ENCODE measurements at regions not wholly inside any gene's neighbourhood (a gene's known extent, or its start where the extent isn't known, plus 50 kb on each side); places are given as distances from the start of the nearest gene placed in this dataset.

- no peaks in the 10 kb centered on the region for H3K4me1 ChIP-seq (ENCODE audit: control insufficient read depth, insufficient read depth, low read length)
- WGBS, 2 experiments (ENCODE audit: insufficient coverage in 1 of 2, insufficient read length in 1 of 2), result no CpG with 5 or more reads among the region's 1 CpG
- H3K36me3 ChIP-seq (ENCODE audit: control insufficient read depth, insufficient read depth, low read length), result no peaks in the 10 kb centered on the region
- no peak overlapping the region for H3K4me3 Mint-ChIP-seq
- DNase-seq, result no peak
- peaks cover 6% of the 10 kb centered on the region for H3K9me3 ChIP-seq (ENCODE audit: control insufficient read depth, low read length)
- no peak for TF ChIP-seq CTCF (conservative IDR thresholded peaks at IDR 0.05)
- H3K9me3 Mint-ChIP-seq, result peaks cover 5% of the 10 kb centered on the region
- H3K27ac ChIP-seq (ENCODE audit: low read depth, low read length), result no peak overlapping the region
- H3K4me3 ChIP-seq (ENCODE audit: low read length), result no peak overlapping the region
- H3K9ac ChIP-seq (ENCODE audit: extremely low read depth, low read length, poor library complexity, severe bottlenecking), result no peak overlapping the region
- H3K27me3 Mint-ChIP-seq (ENCODE audit: insufficient read depth), result no peaks in the 10 kb centered on the region
- H3K27ac Mint-ChIP-seq, result no peak overlapping the region
- H3K36me3 Mint-ChIP-seq (ENCODE audit: low read depth), result no peaks in the 10 kb centered on the region
- H3K27me3 ChIP-seq (ENCODE audit: control insufficient read depth, insufficient read depth, low read length, poor library complexity, severe bottlenecking), result no peaks in the 10 kb centered on the region
- no peaks in the 10 kb centered on the region for H3K4me1 Mint-ChIP-seq
Observed at GRCh38 chr6:25150031-25150430, 129.1 kb upstream of the CARMIL1 start.

- Mint-ChIP-seq H3K9me3 (peaks cover 10% of the 10 kb centered on the region), H3K36me3 (ENCODE audit: low read depth) (no peaks in the 10 kb centered on the region), H3K27me3 (ENCODE audit: insufficient read depth) (no peaks in the 10 kb centered on the region), H3K27ac (no peak overlapping the region), H3K4me1 (no peaks in the 10 kb centered on the region), H3K4me3 (no peak overlapping the region)
- Histone ChIP-seq H3K9me3 (ENCODE audit: control insufficient read depth, low read length) (peaks cover 6% of the 10 kb centered on the region), H3K9ac (ENCODE audit: extremely low read depth, low read length, poor library complexity, severe bottlenecking) (no peak overlapping the region), H3K36me3 (ENCODE audit: control insufficient read depth, insufficient read depth, low read length) (no peaks in the 10 kb centered on the region), H3K27ac (ENCODE audit: low read depth, low read length) (no peak overlapping the region), H3K4me3 (ENCODE audit: low read length) (no peak overlapping the region), H3K4me1 (ENCODE audit: control insufficient read depth, insufficient read depth, low read length) (no peaks in the 10 kb centered on the region), H3K27me3 (ENCODE audit: control insufficient read depth, insufficient read depth, low read length, poor library complexity, severe bottlenecking) (no peaks in the 10 kb centered on the region)
- 95% methylated on average over 1 of the region's 2 CpGs; no CpG with 5 or more reads in 1 of the 2 experiments for WGBS, 2 experiments (ENCODE audit: insufficient coverage in 1 of 2, insufficient read length in 1 of 2)
- no peak for TF ChIP-seq CTCF (conservative IDR thresholded peaks at IDR 0.05)
- no peak for DNase-seq
Observed at GRCh38 chr6:25150863-25151262, 128.3 kb upstream of the CARMIL1 start.

- no peak overlapping the region for H3K27ac Mint-ChIP-seq
- TF ChIP-seq CTCF (conservative IDR thresholded peaks at IDR 0.05), result no peak
- H3K27me3 ChIP-seq (ENCODE audit: control insufficient read depth, insufficient read depth, low read length, poor library complexity, severe bottlenecking), result no peaks in the 10 kb centered on the region
- no peaks in the 10 kb centered on the region for H3K4me1 Mint-ChIP-seq
- no peaks in the 10 kb centered on the region for H3K27me3 Mint-ChIP-seq (ENCODE audit: insufficient read depth)
- WGBS, 2 experiments (ENCODE audit: insufficient coverage in 1 of 2, insufficient read length in 1 of 2), result 95 to 96% methylated on average over 10 to 21 of the region's 21 CpGs
- DNase-seq, result no peak
- H3K9ac ChIP-seq (ENCODE audit: extremely low read depth, low read length, poor library complexity, severe bottlenecking), result no peak overlapping the region
- H3K36me3 ChIP-seq (ENCODE audit: control insufficient read depth, insufficient read depth, low read length), result no peaks in the 10 kb centered on the region
- no peak overlapping the region for H3K27ac ChIP-seq (ENCODE audit: low read depth, low read length)
- no peaks in the 10 kb centered on the region for H3K36me3 Mint-ChIP-seq (ENCODE audit: low read depth)
- no peak overlapping the region for H3K4me3 ChIP-seq (ENCODE audit: low read length)
- H3K4me3 Mint-ChIP-seq, result no peak overlapping the region
- no peaks in the 10 kb centered on the region for H3K4me1 ChIP-seq (ENCODE audit: control insufficient read depth, insufficient read depth, low read length)
- peaks cover 22% of the 10 kb centered on the region for H3K9me3 ChIP-seq (ENCODE audit: control insufficient read depth, low read length)
- peaks cover 32% of the 10 kb centered on the region for H3K9me3 Mint-ChIP-seq
Observed at GRCh38 chr6:25153079-25153478, 126.1 kb upstream of the CARMIL1 start.
